GM18858 (cell line): ENCODE measurements at regions not wholly inside any gene's neighbourhood (a gene's known extent, or its start where the extent isn't known, plus 50 kb on each side); places are given as distances from the start of the nearest gene placed in this dataset.
"Not testable (repeated sequence)": the region's sequence is repeated elsewhere in the genome, so short reads cannot be mapped to it uniquely, and the experiment has no call there.

Experiments
- ATAC-seq: cut with Tn5 transposase; IDR thresholded peaks from one replicate; pipeline ENCODE4 v1.9.1; 2021; ENCODE audit not compliant: unreplicated experiment

GRCh38 chr5:89071101-89071940 is 188.3 kb upstream of the MEF2C start:
- ATAC-seq = peak; percentile 60

GRCh38 chr5:89069591-89069990 is 186.6 kb upstream of the MEF2C start:
- ATAC-seq = no peak

DNA sequence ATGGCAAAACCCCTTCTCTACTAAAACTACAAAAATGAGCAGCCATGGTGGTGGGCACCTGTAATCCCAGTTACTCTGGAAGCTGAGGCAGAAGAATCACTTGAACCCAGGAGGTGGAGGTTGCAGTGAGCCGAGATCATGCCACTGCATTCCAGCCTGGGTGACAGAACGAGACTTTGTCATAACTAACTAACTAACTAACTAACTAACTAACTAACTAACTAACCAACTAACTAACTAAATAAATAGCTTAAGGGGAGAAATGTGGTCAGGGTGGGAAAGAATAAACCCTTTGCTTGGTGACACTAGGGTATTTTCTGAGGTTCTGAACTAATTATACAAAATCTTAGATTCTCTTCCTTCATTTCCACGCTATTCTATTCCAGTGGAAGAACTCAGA is 184.4 kb upstream of the MEF2C start:
- ATAC-seq = no peak

- ATAC-seq = peak; percentile 78
These were observed 182.9 kb upstream of the MEF2C start for GRCh38 chr5:89065919-89066318.

GRCh38 chr5:89064736-89065135 is 181.8 kb upstream of the MEF2C start:
- no peak for ATAC-seq

DNA sequence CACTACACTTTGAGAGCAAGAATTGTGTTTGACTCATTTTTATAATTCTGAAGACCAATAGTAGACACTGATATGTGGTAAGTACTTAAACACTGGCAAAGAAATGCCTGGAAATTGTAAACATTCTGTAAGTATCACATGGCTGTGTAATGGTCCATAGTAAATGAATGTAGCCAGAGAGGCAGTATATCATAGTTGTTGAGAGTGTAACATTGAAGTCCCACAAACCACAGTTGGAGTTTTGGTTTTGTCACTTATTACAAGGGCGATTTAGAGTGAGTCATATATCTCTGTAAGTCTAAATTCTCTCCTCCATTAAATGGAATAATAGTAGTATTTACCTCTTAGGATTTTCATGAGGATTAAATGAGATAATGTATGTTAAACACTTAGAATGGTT is 181.1 kb upstream of the MEF2C start:
- ATAC-seq = peak; percentile 40

DNA sequence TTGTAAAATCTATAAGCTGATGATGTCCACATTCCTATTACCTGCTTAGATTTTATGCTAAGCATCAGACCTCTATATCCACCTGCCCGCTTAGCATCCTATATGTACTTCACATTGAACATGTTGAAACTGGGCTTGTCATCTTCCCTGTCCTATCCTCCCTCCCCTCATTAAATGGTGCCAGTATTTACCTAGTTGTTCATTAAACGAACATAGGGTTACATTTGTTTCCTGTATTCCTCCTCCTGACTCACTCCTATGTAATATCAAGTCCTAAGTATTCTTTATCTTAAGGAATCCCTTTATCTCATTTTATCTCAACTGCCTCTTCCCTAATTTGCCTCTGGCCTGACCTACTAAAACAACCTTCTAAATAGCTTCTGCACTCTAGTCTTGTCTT is 177.8 kb upstream of the MEF2C start:
- ATAC-seq = no peak

- ATAC-seq = no peak
These were observed 176.3 kb upstream of the MEF2C start for GRCh38 chr5:89059274-89059673.

DNA sequence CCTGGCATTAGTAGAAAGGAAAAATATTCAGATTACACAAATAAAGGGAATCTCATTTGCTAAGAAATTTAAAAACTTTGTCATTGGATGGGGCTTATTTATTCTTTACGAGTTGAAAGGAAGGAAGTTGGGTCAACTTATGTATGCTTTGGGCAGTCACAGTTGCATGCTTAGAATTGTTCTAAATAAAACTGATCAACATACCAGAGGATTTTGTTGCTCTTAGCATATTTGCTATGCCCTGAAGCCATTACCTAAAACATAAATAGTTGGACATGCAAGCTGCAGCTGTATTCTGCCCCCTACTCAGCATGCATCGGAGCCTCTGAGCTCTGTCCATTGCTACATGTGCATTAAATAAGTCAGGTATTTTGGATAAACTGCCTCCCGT is 172.7 kb upstream of the MEF2C start:
- ATAC-seq = no peak

- no peak for ATAC-seq
These were observed 172.2 kb upstream of the MEF2C start for GRCh38 chr5:89055015-89055694.

DNA sequence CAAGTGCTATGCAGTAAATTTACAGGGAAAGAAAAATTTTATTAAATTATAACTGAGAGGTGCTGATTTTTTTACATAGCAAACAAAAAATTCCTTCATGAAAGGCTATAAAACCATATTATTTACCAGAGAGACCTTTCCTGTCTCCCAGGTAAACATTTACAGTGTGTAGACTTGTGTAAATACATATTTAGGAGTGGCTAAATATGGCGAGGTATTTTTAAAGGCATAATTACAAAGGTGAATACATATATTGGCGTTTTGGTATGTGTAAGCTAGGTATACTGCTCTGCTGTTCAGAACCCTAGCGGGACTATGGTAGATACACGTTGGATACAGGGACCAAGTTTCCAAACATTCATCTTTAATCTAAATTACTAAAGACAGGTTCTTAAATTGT is 170.6 kb upstream of the MEF2C start:
- no peak for ATAC-seq

DNA sequence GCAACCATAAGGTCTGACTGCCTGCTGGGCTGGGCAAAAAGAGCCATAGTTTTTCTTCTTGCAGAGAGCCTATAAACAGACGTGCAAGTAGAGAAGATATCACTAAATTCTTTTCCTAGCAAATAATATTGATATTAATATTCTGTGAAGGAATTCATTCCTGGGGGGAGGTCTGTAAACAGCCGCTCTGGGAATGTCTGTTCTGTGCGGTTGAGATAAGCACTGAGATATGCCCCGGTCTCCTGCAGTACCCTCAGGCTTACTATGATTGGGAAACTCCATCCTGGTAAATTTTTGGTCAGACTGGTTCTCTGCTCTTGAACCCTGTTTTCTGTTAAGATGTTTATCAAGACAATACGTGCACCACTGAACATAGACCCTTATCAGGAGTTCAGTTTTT is 167.1 kb upstream of the MEF2C start:
- not testable (repeated sequence) for ATAC-seq

DNA sequence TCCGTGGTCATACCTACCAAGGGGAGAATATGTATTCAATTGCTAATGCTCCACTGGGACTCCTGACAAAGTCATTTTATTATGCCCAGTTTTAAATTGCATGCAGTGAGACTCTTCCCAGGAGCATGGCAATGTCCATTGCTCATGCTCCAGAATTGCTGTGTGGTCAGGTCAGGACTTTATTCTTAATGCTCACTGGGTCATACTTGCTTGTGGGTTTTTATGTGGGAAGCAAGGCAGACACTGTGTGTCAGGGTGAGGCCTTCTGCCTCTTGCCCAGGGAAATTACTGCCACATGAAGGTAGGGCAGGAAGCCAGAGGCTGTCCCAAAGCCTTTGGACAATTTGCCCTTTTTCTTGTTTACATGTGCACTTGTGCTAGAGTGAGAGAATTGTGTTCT is 164.6 kb upstream of the MEF2C start:
- ATAC-seq = no peak

DNA sequence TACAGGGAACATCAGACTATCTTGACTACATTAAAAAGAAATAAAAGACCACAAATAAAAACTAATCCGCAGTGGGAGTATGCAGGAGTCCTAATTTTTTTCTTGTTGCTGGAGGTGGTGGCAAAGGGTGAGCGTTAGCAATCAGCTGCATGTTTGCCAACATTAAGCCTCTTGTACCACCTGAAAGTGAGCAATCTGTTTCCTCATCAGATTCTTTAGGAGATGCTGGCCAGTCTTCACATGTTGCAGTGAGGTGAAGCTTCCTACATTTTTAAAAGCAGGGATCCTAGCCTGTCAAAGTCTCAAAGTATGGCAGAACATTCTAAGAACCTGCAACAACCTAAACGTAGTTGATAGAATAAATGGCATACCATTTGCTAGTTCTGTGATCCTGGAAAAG is 162.2 kb upstream of the MEF2C start:
- no peak for ATAC-seq

DNA sequence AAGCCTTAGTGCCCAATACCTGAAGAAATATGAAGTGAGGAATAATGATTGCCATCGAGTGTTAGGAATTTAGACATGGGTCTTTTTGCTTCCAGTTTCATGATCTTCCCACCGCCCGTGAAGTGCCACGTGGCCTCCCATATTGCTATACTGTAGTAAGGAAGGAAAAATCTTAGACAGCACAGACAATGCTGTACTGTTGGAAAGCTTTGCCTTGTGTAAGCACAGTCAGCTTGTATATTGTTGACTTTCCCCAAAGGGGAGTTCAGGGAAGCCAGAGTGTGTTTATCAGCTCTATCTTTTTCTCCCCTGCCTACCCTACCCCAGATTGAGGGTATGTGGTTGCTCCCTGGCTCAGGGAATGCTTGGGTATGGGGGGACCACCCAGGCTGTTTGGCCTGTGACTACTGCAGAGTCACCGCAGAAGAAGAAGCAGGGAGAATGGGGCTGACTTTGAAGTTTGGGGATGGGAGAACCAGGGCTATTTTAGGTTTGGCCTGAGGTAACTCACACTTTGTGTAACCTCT is 161.8 kb upstream of the MEF2C start:
- ATAC-seq = no peak

DNA sequence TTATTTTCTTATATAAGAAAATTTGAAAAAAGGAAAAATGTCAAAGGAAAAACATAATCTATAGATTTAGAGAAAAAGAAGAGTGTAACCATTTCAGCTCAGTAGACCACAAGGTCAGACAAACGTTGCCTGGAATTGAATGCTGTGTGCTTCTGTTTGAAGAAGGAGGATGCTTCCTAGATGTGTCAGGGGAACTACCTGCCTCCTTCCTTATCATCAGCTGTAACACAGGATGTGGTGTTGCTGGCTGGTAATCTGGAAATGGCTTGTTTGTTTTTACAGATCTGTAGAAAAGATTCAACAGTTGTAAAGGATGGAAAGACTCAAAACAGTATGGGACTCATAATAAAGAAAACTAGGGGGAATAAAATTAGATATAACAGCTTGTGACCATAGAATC is 160.7 kb upstream of the MEF2C start:
- peak; percentile 88 for ATAC-seq

DNA sequence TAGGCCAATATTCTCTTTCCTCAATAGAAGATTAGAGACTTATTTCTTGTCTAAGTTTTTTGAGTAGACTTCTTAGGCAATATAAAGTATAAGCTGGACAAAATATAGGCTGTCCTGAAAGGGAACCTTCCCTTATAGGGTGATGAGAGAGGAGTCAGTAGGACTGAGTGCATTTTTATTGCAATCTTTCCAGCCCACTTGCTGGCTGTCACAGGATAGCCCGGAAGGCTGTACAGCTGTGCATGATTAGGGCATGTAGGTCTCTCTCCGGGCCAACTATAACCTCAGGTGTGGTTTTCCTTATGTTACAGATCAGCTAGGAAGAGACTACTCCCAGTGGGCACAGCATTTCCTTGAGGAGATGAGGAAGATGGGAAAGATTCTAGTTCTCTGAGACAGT is 159.8 kb upstream of the MEF2C start:
- no peak for ATAC-seq

DNA sequence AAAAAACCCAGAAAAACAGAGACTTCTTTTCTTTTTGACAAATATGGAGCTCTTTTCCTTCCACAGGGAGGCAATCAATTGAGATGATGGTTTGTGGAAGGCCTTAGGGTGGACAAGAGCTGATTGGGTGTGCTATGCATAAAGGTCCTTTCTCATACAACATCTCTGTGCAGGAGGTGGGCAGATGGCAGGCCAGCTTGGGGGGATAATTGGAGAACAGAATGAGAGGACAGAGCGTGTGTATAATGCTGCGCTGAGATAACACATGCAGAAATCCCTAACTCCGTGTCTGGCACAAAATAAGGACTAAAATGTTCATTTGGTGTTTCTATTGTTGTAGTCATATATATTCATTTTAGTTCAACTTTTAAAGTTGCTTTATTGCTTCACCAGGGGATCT is 159.0 kb upstream of the MEF2C start:
- ATAC-seq = no peak

- no peak for ATAC-seq
These were observed 158.3 kb upstream of the MEF2C start for GRCh38 chr5:89041249-89041779.

DNA sequence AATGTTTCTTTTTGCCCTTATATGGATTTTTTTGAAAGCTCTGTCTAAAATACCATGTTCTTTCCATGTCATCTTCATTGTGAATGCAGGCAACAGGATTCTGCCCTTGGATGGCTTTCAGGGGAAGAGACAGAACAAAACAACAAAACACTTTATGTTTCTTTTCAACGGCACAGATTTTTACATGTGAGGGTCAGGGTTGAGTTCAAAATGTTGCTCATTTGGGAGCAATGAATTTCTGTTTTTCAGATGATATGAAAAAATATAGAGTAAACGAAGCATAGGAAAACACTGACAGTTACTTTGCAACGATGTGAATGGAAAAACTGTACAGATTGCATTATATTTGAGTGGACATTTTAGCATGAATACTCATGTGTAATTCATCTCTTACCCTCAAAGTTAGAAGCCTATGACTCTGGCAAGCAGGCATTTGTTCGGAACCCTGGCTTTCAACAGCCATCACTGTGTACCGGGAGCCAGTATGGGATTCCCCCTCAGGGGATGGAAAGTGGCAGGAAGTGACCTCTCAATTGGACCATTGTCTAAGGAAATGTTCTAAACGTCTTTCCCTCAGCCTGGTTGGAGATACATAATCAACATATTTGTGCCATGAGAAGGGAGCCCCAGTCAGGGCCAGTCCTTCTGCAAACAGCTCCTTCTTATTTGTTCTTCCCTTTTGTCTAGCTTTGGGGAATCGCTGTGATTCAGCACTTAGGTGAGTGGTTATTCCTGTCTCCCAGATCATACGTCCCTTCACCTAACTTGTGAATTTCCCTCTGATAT is 153.9 kb upstream of the MEF2C start:
- no peak for ATAC-seq

GRCh38 chr5:89036166-89036565 is 153.2 kb upstream of the MEF2C start:
- no peak for ATAC-seq
